GM12878 (cell line): ENCODE measurements at regions not wholly inside any gene's neighbourhood (a gene's known extent, or its start where the extent isn't known, plus 50 kb on each side); places are given as distances from the start of the nearest gene placed in this dataset.

Experiments used
- ATAC-seq: fragments of 200-7000 bp; cut with Tn5 transposase; 3 replicates; pipeline ENCODE4 v1.9.1; 2020; ENCODE audit warnings: mild to moderate bottlenecking, moderate library complexity
- BruUV-seq: library from RNA; stranded (reverse); fragments of 400-500 nt; replicated peaks from 2 replicates; lab custom pipeline; 2021; lab: Mats Ljungman, UMichigan
- CTCF ChIA-PET: fragments of 300-600 bp; sonication (Branson Sonifier 250); formaldehyde crosslinking; extraction: SDS; loops from one replicate; lab custom pipeline; 2021; ENCODE audit warnings: inconsistent platforms; lab: Yijun Ruan, JAX
- POLR2A ChIA-PET: fragments of 350-600 bp; formaldehyde crosslinking; extraction: SDS; loops from one replicate; lab custom pipeline; 2021; ENCODE audit warnings: inconsistent platforms; lab: Charles Lee
- RAD21 ChIA-PET: fragments of 300-600 bp; sonication (Branson Sonifier 250); formaldehyde crosslinking; loops from one replicate; lab custom pipeline; 2023; ENCODE audit warnings: antibody characterized with exemption; ENCODE audit not compliant: unreplicated experiment; lab: Charles Lee
- SMC1A ChIA-PET: fragments of 300-600 bp; sonication (Branson Sonifier 250); formaldehyde crosslinking; loops from one replicate; lab custom pipeline; 2023; ENCODE audit not compliant: unreplicated experiment, uncharacterized antibody; lab: Charles Lee
- DNase-seq: peaks from one replicate; pipeline ENCODE4 v3.0.0-alpha.2; 2011; ENCODE audit warnings: low read depth, low spot score
- FAIRE-seq: peaks from 3 replicates; lab custom pipeline; 2011; peaks lifted over from hg19 to GRCh38; lab: Jason Lieb, UNC
- H2AFZ ChIP-seq: 2 replicates; pipeline ENCODE4 v1.6.0; 2011; ENCODE audit warnings: low read depth, low read length, control low read depth; ENCODE audit not compliant: control insufficient read depth
- H3K27ac ChIP-seq: 2 replicates; pipeline ENCODE4 v1.5.1; 2011; ENCODE audit warnings: control low read depth; ENCODE audit not compliant: control insufficient read depth, insufficient read depth
- H3K27me3 ChIP-seq, 2 experiments: replicated peaks in 1 of 2; 2 replicates each; pipeline versions ENCODE4 v1.6.0 to v1.6.1; 2011; ENCODE audit warnings: low read length in 1 of 2; ENCODE audit not compliant: control insufficient read depth in 2 of 2, insufficient read depth in 2 of 2
- H3K36me3 ChIP-seq, 2 experiments: 2 replicates each; pipeline ENCODE4 v1.5.1; 2011; ENCODE audit warnings: low read length in 1 of 2; ENCODE audit not compliant: control insufficient read depth in 2 of 2, insufficient read depth in 2 of 2
- H3K4me1 ChIP-seq: 2 replicates; pipeline ENCODE4 v1.6.1; 2011; ENCODE audit warnings: mild to moderate bottlenecking, low read length, moderate library complexity, mixed read lengths; ENCODE audit not compliant: control insufficient read depth, insufficient read depth
- H3K4me2 ChIP-seq: 2 replicates; pipeline ENCODE4 v1.6.0; 2011; ENCODE audit warnings: control low read depth; ENCODE audit not compliant: control insufficient read depth, insufficient read depth
- H3K4me3 ChIP-seq: fragments of 200-600 bp; sonication (generic); 2 replicates; pipeline ENCODE4 v1.5.1; 2016
- H3K79me2 ChIP-seq: 2 replicates; pipeline ENCODE4 v1.6.0; 2011; ENCODE audit warnings: low read length; ENCODE audit not compliant: control insufficient read depth, insufficient read depth
- H3K9ac ChIP-seq: 2 replicates; pipeline ENCODE4 v1.8.0; 2011; ENCODE audit warnings: low read length, control low read depth, mixed read lengths; ENCODE audit not compliant: control insufficient read depth, insufficient read depth
- H3K9me3 ChIP-seq: replicated peaks from 3 replicates; pipeline ENCODE4 v1.5.1; 2011; ENCODE audit warnings: mild to moderate bottlenecking, low read length; ENCODE audit not compliant: control insufficient read depth, insufficient read depth
- H4K20me1 ChIP-seq: 2 replicates; pipeline ENCODE4 v1.6.0; 2011; ENCODE audit not compliant: control insufficient read depth, insufficient read depth
- BACH1 ChIP-seq: fragments of 450-650 bp; IDR thresholded peaks from 2 replicates; pipeline ENCODE4 v1.6.1; 2017; ENCODE audit warnings: mild to moderate bottlenecking, borderline replicate concordance
- BRCA1 ChIP-seq: IDR thresholded peaks from 2 replicates; pipeline ENCODE4 v1.6.1; 2011; ENCODE audit warnings: low read depth, low read length, improper control_type of control experiment
- CHD2 ChIP-seq: IDR thresholded peaks from 2 replicates; pipeline ENCODE4 v1.6.1; 2011; ENCODE audit warnings: low read depth, low read length, improper control_type of control experiment, borderline replicate concordance
- E4F1 ChIP-seq: fragments of 450-650 bp; IDR thresholded peaks from 2 replicates; pipeline ENCODE4 v1.6.1; 2018; ENCODE audit warnings: borderline replicate concordance, mild to moderate bottlenecking; ENCODE audit not compliant: partially characterized antibody
- EED ChIP-seq: sonication (generic); IDR thresholded peaks from 2 replicates; pipeline ENCODE4 v1.6.1; 2016; ENCODE audit warnings: antibody characterized with exemption, low read depth
- FOS ChIP-seq: IDR thresholded peaks from 3 replicates; pipeline ENCODE4 v1.6.1; 2011; ENCODE audit warnings: borderline replicate concordance; ENCODE audit not compliant: insufficient read length; ENCODE audit errors: extremely low read depth
- JUND ChIP-seq: IDR thresholded peaks from 2 replicates; pipeline ENCODE4 v1.6.1; 2012; ENCODE audit warnings: low read depth, mild to moderate bottlenecking, low read length, improper control_type of control experiment, moderate library complexity
- MXI1 ChIP-seq: fragments of 150-350 bp; IDR thresholded peaks from 2 replicates; pipeline ENCODE4 v1.6.1; 2011; ENCODE audit warnings: low read depth, mild to moderate bottlenecking, inconsistent platforms, low read length, improper control_type of control experiment
- MYB ChIP-seq: fragments of 150-350 bp; IDR thresholded peaks from 2 replicates; pipeline ENCODE4 v1.6.1; 2014; ENCODE audit warnings: mild to moderate bottlenecking, low read depth, low read length, borderline replicate concordance
- NKRF ChIP-seq: fragments of 450-650 bp; conservative IDR thresholded peaks from 2 replicates; pipeline ENCODE4 v1.6.1; 2017; ENCODE audit warnings: mild to moderate bottlenecking, moderate library complexity
- POLR2A ChIP-seq: IDR thresholded peaks from 2 replicates; pipeline ENCODE4 v1.6.1; 2011; ENCODE audit warnings: low read depth, mild to moderate bottlenecking, low read length
- POU2F2 ChIP-seq: IDR thresholded peaks from 3 replicates; pipeline ENCODE4 v1.6.1; 2011; ENCODE audit warnings: low read depth, mild to moderate bottlenecking, low read length, borderline replicate concordance
- SMAD5 ChIP-seq: IDR thresholded peaks from 2 replicates; pipeline ENCODE4 v1.6.1; 2016; ENCODE audit warnings: antibody characterized with exemption, low read depth
- SMC3 ChIP-seq: IDR thresholded peaks from 2 replicates; pipeline ENCODE4 v1.6.1; 2011; ENCODE audit warnings: low read length, improper control_type of control experiment, borderline replicate concordance
- SRF ChIP-seq, 2 experiments: IDR thresholded peaks; 2 replicates each; pipeline ENCODE4 v1.6.1; 2011; ENCODE audit warnings: low read depth in 2 of 2, low read length in 2 of 2, mild to moderate bottlenecking in 1 of 2, moderate library complexity in 1 of 2
- TBL1XR1 ChIP-seq: IDR thresholded peaks from 2 replicates; pipeline ENCODE4 v1.6.1; 2012; ENCODE audit warnings: low read depth, low read length, improper control_type of control experiment
- ZBED1 ChIP-seq: IDR thresholded peaks from 2 replicates; pipeline ENCODE4 v1.6.1; 2016; ENCODE audit warnings: borderline replicate concordance
- ZNF24 ChIP-seq: fragments of 450-650 bp; IDR thresholded peaks from 2 replicates; pipeline ENCODE4 v1.6.1; 2017; ENCODE audit warnings: antibody characterized with exemption, mild to moderate bottlenecking
- WGBS: methylation state at CpG from one replicate; pipeline ENCODE4 v1.1.6; 2016; ENCODE audit warnings: low lambda C conversion rate; ENCODE audit not compliant: insufficient replicate concordance, insufficient coverage; ENCODE audit errors: missing lambda C conversion rate; 5-methylcytosine and 5-hydroxymethylcytosine counted together
- in situ Hi-C: fragments of 300-500 bp; cut with MboI; formaldehyde crosslinking; loops from 9 replicates; pipeline ENCODE4 v1.14.3; 2018; ENCODE audit warnings: mixed read lengths
- intact Hi-C: fragments of 100-400 bp; cut with micrococcal nuclease; formaldehyde crosslinking; loops from one replicate; pipeline ENCODE4 v1.14.2; 2022; ENCODE audit not compliant: unreplicated experiment

- TF ChIP-seq BRCA1 (no peak), FOS (no peak), CHD2 (no peak), EED (no peak), MYB (no peak), POU2F2 (no peak)
Observed at GRCh38 chr7:80563561-80564327, 51.9 kb upstream of the GNAT3 start (continued).

DNA sequence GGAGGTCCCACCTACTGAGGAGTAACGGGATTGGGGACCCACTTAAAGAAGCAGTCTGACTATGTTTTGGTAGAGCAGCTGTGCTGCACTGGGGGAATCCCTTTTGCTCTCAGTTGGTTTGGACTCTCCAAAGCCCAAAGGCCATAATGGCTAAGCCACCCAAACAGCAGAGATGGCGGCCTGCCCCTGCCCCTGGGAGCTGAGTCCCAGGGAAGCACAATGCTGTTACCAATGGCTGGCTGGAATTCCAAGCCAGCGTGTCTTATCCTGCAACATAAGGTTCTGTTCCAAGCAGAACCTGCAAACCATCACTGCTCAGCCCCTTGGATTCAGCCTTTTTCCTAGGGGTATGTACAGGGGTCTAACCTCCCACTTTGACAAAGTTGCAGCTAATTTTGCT, 53.7 kb upstream of the GNAT3 start:
- Histone ChIP-seq H3K4me3 (no peak overlapping the region), H3K9me3 (no peaks in the 10 kb centered on the region), H3K79me2 (no peaks in the 10 kb centered on the region), H3K4me2 (no peak overlapping the region), H3K27ac (no peak overlapping the region), H4K20me1 (no peaks in the 10 kb centered on the region), H3K36me3 (no peaks in the 10 kb centered on the region), H3K4me1 (no peaks in the 10 kb centered on the region), H3K9ac (no peak overlapping the region), H3K27me3 (no peaks in the 10 kb centered on the region), H2AFZ (no peak overlapping the region)
- TF ChIP-seq JUND (no peak), E4F1 (no peak), TBL1XR1 (no peak), SMAD5 (no peak), MXI1 (no peak), ZNF24 (no peak), ZBED1 (no peak), SRF (IDR thresholded peaks at IDR 0.05; ENCODE audit: low read depth in 2 of 2, low read length in 2 of 2) (no peak), POLR2A (no peak), SMC3 (no peak), BACH1 (no peak), NKRF (no peak)
- no peak for DNase-seq
- SMC1A ChIA-PET: interaction anchor here (0.5 kb wide), 1 partner anchor 207 kb away, joined by 6 read pairs; no protein-coding TSS in a partner anchor
- RAD21 ChIA-PET: no interaction called here
- WGBS: 2% methylated on average over 3 of the region's 3 CpGs
- no TSS peak for BruUV-seq
- CTCF ChIA-PET: no interaction called here
- in situ Hi-C loops (no loop called here), intact Hi-C loops (no loop called here)
- POLR2A ChIA-PET: interaction anchor here (0.6 kb wide), 1 partner anchor 72 kb away, joined by 7 read pairs; no protein-coding TSS in a partner anchor
- ATAC-seq: no peak
- no peak for FAIRE-seq
